ENCODE measurements at regions not wholly inside any gene's neighbourhood (a gene's known extent, or its start where the extent isn't known, plus 50 kb on each side); places are given as distances from the start of the nearest gene placed in this dataset.
"Not testable (repeated sequence)": the region's sequence is repeated elsewhere in the genome, so short reads cannot be mapped to it uniquely, and the experiment has no call there.

DNA sequence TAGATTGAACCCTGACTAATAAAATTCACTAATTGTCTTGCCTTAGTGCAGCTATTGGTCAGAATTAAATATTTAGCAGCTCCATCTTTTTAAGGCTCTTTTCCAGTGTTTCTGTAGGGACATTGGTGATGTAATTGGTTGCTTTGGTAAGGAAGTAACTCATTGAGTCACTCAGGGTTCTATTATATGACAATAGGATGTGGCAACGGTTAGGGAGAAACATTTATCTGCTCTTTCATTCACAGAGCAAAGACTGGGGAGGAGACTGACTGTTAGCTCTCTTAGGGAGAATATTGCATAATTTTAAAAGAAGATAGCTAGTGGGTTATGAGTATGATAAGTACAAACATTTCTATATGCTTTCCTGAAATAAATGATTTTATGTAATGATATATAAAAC lies 616.5 kb downstream of the TRHDE start:
- Histone ChIP-seq H3K36me3 (ENCODE audit: control insufficient read depth, insufficient read depth, low read length) (no peaks in the 10 kb centered on the region), H3K27me3 (ENCODE audit: control insufficient read depth, insufficient read depth, low read length) (no peaks in the 10 kb centered on the region), H3K4me3 (ENCODE audit: low read depth, low read length) (no peak overlapping the region)
- TF ChIP-seq, protein P1, sequence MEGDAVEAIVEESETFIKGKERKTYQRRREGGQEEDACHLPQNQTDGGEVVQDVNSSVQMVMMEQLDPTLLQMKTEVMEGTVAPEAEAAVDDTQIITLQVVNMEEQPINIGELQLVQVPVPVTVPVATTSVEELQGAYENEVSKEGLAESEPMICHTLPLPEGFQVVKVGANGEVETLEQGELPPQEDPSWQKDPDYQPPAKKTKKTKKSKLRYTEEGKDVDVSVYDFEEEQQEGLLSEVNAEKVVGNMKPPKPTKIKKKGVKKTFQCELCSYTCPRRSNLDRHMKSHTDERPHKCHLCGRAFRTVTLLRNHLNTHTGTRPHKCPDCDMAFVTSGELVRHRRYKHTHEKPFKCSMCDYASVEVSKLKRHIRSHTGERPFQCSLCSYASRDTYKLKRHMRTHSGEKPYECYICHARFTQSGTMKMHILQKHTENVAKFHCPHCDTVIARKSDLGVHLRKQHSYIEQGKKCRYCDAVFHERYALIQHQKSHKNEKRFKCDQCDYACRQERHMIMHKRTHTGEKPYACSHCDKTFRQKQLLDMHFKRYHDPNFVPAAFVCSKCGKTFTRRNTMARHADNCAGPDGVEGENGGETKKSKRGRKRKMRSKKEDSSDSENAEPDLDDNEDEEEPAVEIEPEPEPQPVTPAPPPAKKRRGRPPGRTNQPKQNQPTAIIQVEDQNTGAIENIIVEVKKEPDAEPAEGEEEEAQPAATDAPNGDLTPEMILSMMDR (IDR thresholded peaks at IDR 0.05; ENCODE audit: insufficient read depth, low read length, poor library complexity, severe bottlenecking) = no peak
- DNase-seq (ENCODE audit: low read depth) = no peak

DNA sequence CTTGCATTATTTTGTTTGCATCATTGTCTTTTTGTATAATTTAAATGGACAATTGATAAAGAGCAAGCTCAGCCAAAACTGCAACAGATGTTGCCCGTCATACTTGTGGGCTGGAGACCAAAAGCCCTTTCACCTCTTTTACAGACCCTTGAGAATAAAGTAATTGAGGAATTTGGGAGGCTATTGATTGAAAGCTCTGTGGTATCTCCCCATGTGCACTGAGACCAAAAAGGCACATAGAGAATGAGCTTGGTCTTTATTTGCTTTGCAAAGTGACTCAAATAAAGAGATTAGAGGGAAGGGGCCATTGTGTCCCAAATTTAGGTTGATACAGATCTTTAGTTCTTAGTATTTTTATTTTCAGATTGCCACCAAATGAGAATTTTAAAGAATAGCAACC lies 617.6 kb downstream of the TRHDE start:
- TF ChIP-seq, protein P1 (IDR thresholded peaks at IDR 0.05; ENCODE audit: insufficient read depth, low read length, poor library complexity, severe bottlenecking) = no peak
- H3K27me3 ChIP-seq (ENCODE audit: control insufficient read depth, insufficient read depth, low read length) = no peaks in the 10 kb centered on the region

DNA sequence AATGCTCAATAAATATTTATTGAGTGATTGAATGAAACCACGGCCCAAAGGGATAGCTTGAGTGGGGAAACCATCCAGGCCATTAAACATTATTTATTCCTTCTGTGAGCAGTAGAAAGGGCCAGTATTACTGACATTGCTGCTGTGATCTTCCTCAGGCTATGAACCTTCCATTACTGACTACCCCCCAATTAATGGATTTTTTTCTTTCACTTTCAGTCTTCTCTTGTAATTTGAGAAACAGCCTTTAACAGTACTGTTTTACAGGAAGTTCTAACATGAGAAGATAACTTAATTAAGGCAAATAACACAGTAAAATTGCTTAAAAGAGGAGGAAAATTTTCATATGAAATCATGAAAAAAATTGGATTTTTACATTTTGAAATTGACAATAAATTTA lies 629.5 kb downstream of the TRHDE start:
- no peak overlapping the region for H3K4me3 ChIP-seq (ENCODE audit: low read depth, low read length)
- H3K27me3 ChIP-seq (ENCODE audit: control insufficient read depth, insufficient read depth, low read length) = no peaks in the 10 kb centered on the region
- no peak for DNase-seq (ENCODE audit: low read depth)
- TF ChIP-seq, protein P1 (IDR thresholded peaks at IDR 0.05; ENCODE audit: insufficient read depth, low read length, poor library complexity, severe bottlenecking) = no peak
- H3K36me3 ChIP-seq (ENCODE audit: control insufficient read depth, insufficient read depth, low read length) = no peaks in the 10 kb centered on the region

More for the DNA sequence above, 617.6 kb downstream of the TRHDE start:
- no peak overlapping the region for H3K4me3 ChIP-seq (ENCODE audit: low read depth, low read length)
- no peak for DNase-seq (ENCODE audit: low read depth)
- H3K36me3 ChIP-seq (ENCODE audit: control insufficient read depth, insufficient read depth, low read length) = no peaks in the 10 kb centered on the region

DNA sequence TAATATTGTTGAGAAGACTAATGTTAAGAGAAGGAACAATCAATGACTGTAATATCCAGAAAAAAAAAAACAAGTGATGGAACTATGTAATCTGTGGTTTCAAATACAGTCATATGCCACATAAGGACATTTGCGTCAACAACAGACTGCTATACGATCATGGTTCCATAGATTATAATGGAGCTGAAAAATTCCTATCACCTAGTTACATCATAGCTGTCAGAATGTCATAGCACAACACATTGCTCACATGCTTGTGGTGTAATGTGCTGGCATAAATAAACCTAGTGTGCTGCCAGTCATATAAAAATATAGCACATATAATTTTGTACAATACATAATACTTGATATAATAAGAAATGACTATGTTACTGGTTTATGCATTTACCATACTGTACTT lies 653.5 kb downstream of the TRHDE start:
- TF ChIP-seq, protein P1 (IDR thresholded peaks at IDR 0.05; ENCODE audit: insufficient read depth, low read length, poor library complexity, severe bottlenecking) = no peak
- no peaks in the 10 kb centered on the region for H3K36me3 ChIP-seq (ENCODE audit: control insufficient read depth, insufficient read depth, low read length)
- H3K4me3 ChIP-seq (ENCODE audit: low read depth, low read length) = no peak overlapping the region

DNA sequence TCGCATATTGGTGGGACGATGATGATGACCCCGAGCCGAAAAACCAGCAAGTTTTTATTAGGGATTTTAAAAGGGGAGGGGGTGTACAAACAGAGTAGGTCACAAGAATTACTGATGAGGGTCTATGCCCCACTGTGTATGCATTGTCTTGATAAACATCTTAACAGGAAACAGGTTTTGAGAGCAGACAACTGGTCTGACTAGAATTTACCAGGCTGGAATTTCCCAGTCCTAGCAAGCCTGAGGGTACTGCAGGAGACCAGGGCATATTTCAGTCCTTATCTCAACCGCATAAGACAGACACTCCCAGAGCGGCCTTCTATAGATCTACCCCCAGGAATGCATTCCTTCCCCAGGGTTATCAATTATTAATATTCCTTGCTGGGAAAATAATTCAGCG lies 659.7 kb downstream of the TRHDE start:
- H3K27me3 ChIP-seq (ENCODE audit: control insufficient read depth, insufficient read depth, low read length); H3K36me3 ChIP-seq (ENCODE audit: control insufficient read depth, insufficient read depth, low read length); DNase-seq (ENCODE audit: low read depth); H3K4me3 ChIP-seq (ENCODE audit: low read depth, low read length): not testable (repeated sequence)

More for the DNA sequence above, 653.5 kb downstream of the TRHDE start:
- DNase-seq (ENCODE audit: low read depth) = no peak
- no peaks in the 10 kb centered on the region for H3K27me3 ChIP-seq (ENCODE audit: control insufficient read depth, insufficient read depth, low read length)

DNA sequence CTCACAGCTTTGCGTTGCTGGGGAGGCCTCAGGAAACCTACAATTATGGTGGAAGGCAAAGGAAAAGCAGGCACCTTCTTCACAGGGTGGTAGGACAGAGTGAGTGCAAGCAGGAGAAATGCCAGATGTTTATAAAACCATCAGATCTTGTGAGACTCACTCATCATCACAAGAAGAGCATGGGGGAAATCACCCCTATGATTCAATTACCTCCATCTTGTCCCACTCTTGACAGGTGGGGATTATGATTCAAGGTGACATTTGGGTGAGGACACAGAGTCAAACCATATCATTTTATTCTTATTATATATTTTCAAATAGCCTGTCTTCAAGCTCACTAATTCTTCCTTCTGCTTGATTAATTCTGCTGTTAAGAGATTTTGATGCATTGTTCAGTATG lies 665.3 kb downstream of the TRHDE start:
- Histone ChIP-seq H3K36me3 (ENCODE audit: control insufficient read depth, insufficient read depth, low read length) (no peaks in the 10 kb centered on the region), H3K27me3 (ENCODE audit: control insufficient read depth, insufficient read depth, low read length) (no peaks in the 10 kb centered on the region), H3K4me3 (ENCODE audit: low read depth, low read length) (no peak overlapping the region)
- no peak for DNase-seq (ENCODE audit: low read depth)
- TF ChIP-seq, protein P1 (IDR thresholded peaks at IDR 0.05; ENCODE audit: insufficient read depth, low read length, poor library complexity, severe bottlenecking) = no peak

Data from kidney epithelial cell (primary cell).